ENCODE measurements at regions not wholly inside any gene's neighbourhood (a gene's known extent, or its start where the extent isn't known, plus 50 kb on each side); places are given as distances from the start of the nearest gene placed in this dataset.

GRCh38 chr6:10194816-10195672, 219.8 kb downstream of the TFAP2A start:
- Histone ChIP-seq H3K9ac (ENCODE audit: low read depth in 1 of 2, low read length in 2 of 2) (no peak overlapping the region), H3K9me3 (ENCODE audit: control insufficient read depth in 4 of 4, low read length in 3 of 4) (peaks cover 0 to 1% (median 0%) of the 10 kb centered on the region in 4 donors), H3K4me1 (ENCODE audit: control insufficient read depth in 4 of 4, insufficient read depth in 4 of 4, low read length in 3 of 4) (no peaks in the 10 kb centered on the region), H3K27ac (ENCODE audit: low read depth in 1 of 2, low read length in 2 of 2) (no peak overlapping the region), H3K36me3 (ENCODE audit: control insufficient read depth in 4 of 4, insufficient read depth in 3 of 4, low read depth in 1 of 4, low read length in 3 of 4) (no peaks in the 10 kb centered on the region), H3K27me3 (ENCODE audit: control insufficient read depth in 4 of 4, insufficient read depth in 4 of 4, low read length in 3 of 4) (peaks cover 0 to 5% (median 0%) of the 10 kb centered on the region in 4 donors), H3K4me3 (ENCODE audit: low read depth in 1 of 3, low read length in 3 of 3) (no peak overlapping the region)
- 90% methylated on average over 5 of the region's 5 CpGs for WGBS
- DNase-seq (ENCODE audit: low spot score) = no peak
- TF ChIP-seq FOXA2 (IDR thresholded peaks at IDR 0.05) = no peak
- no peak for TF ChIP-seq FOXA1 (IDR thresholded peaks at IDR 0.05)
- TF ChIP-seq CTCF (IDR thresholded peaks at IDR 0.05; ENCODE audit: low read depth, low read length, missing input control) = no peak
- no peak for TF ChIP-seq SP1 (IDR thresholded peaks at IDR 0.05)
- TF ChIP-seq NR2F2 (IDR thresholded peaks at IDR 0.05) = no peak
- no peak for TF ChIP-seq RAD21 (IDR thresholded peaks at IDR 0.05)
- no peak for TF ChIP-seq ATF3 (IDR thresholded peaks at IDR 0.05)
- no peak for TF ChIP-seq REST (IDR thresholded peaks at IDR 0.05)
- no peak for TF ChIP-seq HNF4G (IDR thresholded peaks at IDR 0.05)

GRCh38 chr6:10193321-10193720, 221.6 kb downstream of the TFAP2A start:
- Histone ChIP-seq H3K9me3 (ENCODE audit: control insufficient read depth in 4 of 4, low read length in 3 of 4) (peaks cover 0 to 2% (median 0%) of the 10 kb centered on the region in 4 donors), H3K4me1 (ENCODE audit: control insufficient read depth in 4 of 4, insufficient read depth in 4 of 4, low read length in 3 of 4) (no peaks in the 10 kb centered on the region), H3K27ac (ENCODE audit: low read depth in 1 of 2, low read length in 2 of 2) (no peak overlapping the region), H3K36me3 (ENCODE audit: control insufficient read depth in 4 of 4, insufficient read depth in 3 of 4, low read depth in 1 of 4, low read length in 3 of 4) (no peaks in the 10 kb centered on the region), H3K27me3 (ENCODE audit: control insufficient read depth in 4 of 4, insufficient read depth in 4 of 4, low read length in 3 of 4) (peaks cover 0 to 5% (median 0%) of the 10 kb centered on the region in 4 donors), H3K4me3 (ENCODE audit: low read depth in 1 of 3, low read length in 3 of 3) (no peak overlapping the region), H3K9ac (ENCODE audit: low read depth in 1 of 2, low read length in 2 of 2) (no peak overlapping the region)
- DNase-seq (ENCODE audit: low spot score) = no peak
- TF ChIP-seq FOXA1 (IDR thresholded peaks at IDR 0.05) (no peak), CTCF (IDR thresholded peaks at IDR 0.05; ENCODE audit: low read depth, low read length, missing input control) (no peak)
- 80% methylated on average over 4 of the region's 4 CpGs for WGBS

Data from liver (tissue), 8 donors.